Sigmoid colon (tissue), 4 donors: ENCODE measurements at regions not wholly inside any gene's neighbourhood (a gene's known extent, or its start where the extent isn't known, plus 50 kb on each side); places are given as distances from the start of the nearest gene placed in this dataset.

Experiments
- CTCF ChIP-seq, 4 experiments: fragments of 450-650 bp in 3 of 4; fragments of 200-600 bp in 1 of 4; IDR thresholded peaks; one replicate each; pipeline ENCODE4 v1.5.1; 2016 to 2019; ENCODE audit warnings: antibody characterized with exemption in 4 of 4, mild to moderate bottlenecking in 3 of 4, moderate library complexity in 2 of 4
- POLR2A ChIP-seq, 2 donors: fragments of 450-650 bp; IDR thresholded peaks; one replicate each; pipeline ENCODE4 v1.6.1; 2016; ENCODE audit warnings: antibody characterized with exemption in 2 of 2, mild to moderate bottlenecking in 2 of 2, moderate library complexity in 2 of 2
- POLR2AphosphoS5 ChIP-seq, 4 donors: sonication (generic); formaldehyde crosslinking; IDR thresholded peaks; one replicate each; pipeline ENCODE4 v1.6.1; 2017; ENCODE audit warnings: antibody characterized with exemption in 4 of 4

- TF ChIP-seq CTCF (IDR thresholded peaks at IDR 0.05) = no peak
- no peak for TF ChIP-seq POLR2A (IDR thresholded peaks at IDR 0.05)
- TF ChIP-seq POLR2AphosphoS5 (IDR thresholded peaks at IDR 0.05) = no peak
Measured at GRCh38 chr4:54367059-54367458, 138.0 kb downstream of the PDGFRA start.
